HG03064 (cell line): ENCODE measurements at regions not wholly inside any gene's neighbourhood (a gene's known extent, or its start where the extent isn't known, plus 50 kb on each side); places are given as distances from the start of the nearest gene placed in this dataset.

Source experiments
- ATAC-seq: cut with Tn5 transposase; IDR thresholded peaks from one replicate; pipeline ENCODE4 v1.9.1; 2021; ENCODE audit warnings: low read depth; ENCODE audit not compliant: unreplicated experiment

DNA sequence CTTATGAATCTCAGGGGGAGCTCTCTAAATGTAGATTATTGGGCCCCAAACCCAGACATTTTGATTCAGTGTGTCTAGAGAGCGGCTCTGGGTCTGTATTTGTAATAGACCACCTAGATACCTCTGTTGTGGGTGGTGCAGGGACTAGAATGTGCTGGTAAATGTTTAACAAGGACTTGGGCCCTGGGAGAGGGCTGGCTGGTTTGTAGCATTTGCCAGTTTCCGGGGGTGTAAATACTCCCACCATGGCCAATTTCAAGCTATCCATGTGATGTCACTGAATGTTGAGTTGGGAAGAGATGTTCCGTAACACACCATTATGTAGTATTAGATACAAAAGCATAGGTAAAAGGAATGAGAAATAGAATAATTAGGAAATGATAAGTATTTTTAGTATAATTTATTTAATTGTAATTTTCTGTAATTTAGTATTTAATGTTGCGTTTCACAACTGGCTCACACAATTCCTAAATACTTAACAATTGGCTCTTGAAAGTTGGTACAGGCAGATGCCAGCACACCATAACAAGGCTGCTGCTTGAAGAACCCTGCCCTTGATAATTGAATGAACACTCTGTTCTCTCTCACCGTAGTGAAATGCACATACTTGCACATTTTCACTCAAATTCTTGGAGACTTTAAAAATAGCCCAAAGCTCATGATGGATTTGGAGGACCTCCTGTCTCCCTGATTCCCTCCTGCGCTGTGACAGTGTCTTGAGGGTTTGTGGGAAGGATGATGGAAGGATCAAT is 359.2 kb upstream of the PROK2 start:
- ATAC-seq: no peak

DNA sequence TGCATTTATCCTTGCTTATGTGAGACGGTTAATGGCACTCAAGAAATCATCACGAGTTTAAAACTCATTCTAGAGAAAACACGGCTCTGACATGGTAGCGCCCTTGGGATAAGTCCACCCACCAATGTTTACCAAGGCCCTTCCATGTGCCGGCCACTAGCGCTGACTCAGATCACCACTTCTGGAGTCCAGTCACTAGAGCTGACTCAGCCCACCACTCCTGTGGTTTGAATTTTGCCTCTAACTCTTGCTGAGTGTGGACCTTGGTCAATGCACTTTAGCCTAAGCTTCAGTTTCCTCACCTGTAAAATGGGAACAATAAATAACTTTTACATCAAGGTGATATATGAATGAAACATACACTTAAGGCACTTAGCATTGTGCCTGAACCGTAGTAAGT is 358.4 kb upstream of the PROK2 start:
- no peak for ATAC-seq

DNA sequence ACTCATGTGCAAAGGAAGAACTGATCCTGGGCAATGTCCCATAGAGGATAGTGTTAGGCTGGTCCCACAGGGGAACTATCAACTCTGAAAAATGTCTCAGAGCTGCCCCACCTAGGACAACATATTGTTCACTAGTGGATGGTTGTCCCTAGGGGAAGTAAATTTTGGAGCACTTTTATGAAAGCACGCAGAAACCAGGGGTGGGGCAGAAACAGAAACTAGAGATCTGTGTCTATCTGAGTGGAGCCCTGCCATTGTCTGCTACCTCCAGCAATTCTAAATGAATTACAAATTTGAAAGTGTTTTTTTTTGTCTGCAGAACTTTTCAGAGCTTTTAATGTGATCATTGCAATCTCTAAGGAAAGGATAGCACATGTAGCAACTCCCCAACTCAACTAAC is 357.1 kb upstream of the PROK2 start:
- ATAC-seq: no peak

DNA sequence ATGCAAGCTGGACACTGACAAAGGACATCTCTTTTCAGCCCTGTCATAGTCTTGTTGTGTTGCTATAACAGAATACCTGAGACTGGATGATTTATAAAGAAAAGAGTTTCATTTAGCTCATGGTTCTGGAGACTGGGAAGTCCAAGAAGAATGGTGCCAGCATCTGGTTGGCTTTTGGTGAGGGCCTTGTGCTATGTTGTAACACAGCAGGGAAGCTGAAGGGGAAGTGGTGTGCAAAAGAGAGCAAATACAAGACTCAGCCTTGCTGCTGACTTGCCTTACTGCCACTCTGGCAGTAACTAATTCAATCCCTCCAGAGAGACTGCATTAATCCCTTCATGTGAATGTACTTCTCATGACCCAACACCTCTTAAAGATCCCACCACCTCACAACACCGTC is 356.3 kb upstream of the PROK2 start:
- ATAC-seq: no peak

DNA sequence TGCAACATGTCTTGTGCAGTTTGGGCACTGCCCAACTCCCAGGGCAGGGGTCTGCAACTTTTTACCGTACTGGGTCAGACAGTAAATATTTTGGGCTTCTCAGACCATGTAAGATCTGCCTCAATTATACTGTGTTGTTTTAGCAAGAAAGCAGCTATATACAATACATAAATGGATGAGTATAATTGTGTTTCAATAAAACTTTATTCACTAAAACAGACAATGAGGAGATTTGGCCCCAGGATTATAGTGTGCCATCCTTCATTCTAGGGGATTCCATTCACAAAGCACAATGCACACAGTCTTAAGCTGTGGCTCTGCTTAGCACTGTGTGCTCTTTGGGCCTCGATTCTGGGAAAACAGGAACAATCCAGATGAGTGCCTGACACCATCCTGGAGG is 354.4 kb upstream of the PROK2 start:
- no peak for ATAC-seq

DNA sequence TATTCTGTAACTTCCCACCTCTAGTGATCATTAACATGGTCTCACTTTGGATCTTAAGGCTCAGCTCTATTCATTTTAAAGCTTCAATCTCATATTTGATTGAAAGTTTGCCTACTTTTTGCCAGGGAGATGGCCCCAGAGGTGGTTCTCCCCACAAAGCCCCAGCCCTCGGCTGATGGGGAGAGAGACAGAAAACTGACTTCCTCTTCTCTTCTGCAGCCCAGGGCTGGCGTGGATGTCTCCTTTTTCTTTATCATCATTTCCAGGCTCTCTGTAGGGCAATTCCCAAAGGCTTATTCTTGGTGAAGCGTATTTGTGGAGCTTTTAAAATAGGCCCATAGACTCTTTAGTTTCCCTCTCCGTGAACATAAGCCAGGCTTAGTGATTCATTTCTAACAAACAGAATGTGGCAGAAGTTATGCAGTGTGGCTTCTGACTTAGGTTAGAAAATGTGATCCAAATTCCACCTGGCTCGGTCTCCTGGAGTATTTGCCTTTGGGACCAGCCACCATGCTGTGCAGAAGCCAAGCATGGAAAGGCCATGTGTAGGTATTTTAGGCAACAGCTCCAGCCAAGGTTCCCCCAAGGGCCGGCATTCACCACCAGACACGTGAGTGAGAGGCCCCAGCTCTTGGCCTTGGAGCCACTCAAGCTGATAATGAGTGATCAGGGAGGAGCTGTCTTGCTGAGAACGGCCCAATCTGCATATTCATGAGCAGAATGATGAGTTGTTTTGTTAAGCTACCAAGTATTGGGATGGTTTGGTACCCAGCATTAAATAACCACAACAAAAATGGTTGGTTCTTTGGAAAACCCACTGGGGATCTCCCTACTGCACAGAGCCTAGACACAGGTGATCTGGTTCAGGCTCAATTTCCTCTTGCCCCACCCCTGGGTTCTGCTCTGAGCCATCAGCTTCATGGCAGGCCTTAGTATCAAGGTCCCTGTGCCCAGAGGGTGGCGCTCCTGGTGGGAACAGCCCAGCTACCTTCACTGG is 353.2 kb upstream of the PROK2 start:
- no peak for ATAC-seq

DNA sequence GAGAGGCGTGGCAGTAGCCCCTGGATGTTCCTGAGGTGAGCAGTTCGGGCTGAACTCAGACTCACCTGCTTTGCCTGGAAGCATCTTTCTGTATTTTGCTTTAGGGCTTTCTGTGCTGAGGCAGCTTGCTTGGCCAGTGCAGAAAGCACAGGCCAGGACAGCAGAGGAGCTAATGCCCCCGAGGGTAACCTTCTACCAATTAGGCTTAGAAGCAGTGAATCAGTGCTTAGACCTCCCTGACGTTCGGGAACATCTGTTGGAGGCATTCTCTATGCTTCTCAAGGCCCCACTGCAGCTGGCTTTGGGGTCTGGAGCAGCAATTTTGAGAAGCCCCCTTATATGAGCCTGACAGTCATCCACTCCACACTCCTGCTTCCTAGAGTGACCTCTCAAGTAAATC is 350.7 kb upstream of the PROK2 start:
- no peak for ATAC-seq

DNA sequence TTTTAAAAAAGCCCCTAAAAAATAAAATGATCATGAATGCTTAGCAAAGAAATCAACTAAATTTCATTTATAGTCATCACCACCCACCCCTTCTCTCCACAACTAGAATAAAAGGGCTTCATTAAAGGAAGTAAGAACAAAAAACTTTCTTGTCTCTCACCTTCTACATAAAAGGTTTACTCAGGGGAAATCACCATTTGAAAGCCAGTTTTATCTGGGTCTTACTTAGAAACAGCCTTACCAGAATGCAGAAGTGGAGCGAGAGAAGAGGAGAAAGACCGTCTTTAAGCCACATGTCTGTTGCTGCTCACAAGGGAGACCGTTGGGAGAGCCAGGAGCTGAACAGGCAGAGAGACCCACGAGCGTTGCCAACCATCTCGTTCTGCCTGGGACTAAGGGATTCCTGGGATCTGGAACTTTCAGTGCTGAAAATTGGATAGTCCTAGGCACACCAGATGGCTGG is 350.1 kb upstream of the PROK2 start:
- no peak for ATAC-seq

DNA sequence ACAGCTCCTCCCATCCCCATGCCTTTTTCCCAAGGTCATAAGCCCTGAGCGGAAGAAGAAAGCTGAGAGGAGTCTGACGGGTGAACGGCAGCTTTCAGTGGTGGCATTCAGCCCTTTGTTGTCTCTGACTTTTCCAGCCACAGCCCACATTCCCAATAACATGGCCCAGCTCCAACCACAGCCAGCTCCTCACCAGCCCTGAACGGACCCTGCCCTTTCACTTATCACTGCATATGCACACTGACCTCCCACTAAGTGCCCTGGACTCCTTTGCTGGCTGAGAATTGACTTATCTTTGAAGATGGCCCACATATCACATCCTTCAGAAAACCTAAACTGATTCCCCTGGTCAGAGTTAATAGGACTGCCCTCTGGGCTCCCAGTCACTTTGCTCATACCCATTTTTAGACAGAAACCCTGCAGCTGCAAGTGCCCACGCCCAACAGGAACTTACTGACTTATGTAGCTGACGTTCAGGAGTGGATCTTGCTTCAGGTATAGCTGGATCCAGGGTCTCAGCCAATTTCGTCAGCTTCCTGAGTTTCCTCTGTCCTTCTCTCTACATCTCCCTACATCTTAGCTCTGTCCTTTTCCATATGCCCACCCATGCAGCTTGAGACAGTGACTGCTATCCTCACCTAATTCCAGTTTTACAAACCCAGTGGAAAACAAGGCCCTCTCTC is 348.5 kb upstream of the PROK2 start:
- ATAC-seq: no peak

DNA sequence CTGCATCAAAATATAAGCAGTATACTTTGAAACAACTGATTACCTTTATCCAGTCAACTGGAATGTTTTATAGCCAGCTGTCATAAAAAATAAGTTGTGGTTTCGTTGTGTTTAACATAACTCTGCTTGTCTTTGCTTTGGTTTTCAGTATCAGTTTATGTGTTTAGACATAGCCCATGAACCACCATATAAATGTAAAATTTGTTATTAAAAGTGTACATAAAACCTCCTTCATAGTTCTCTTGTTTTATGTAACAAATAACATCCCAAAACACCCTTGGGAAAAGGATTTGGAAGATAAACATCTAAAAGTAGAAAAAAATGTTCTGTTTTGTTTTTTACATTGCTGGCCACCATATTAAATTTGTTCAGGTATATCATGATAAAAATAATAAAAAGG is 347.0 kb upstream of the PROK2 start:
- ATAC-seq: no peak

DNA sequence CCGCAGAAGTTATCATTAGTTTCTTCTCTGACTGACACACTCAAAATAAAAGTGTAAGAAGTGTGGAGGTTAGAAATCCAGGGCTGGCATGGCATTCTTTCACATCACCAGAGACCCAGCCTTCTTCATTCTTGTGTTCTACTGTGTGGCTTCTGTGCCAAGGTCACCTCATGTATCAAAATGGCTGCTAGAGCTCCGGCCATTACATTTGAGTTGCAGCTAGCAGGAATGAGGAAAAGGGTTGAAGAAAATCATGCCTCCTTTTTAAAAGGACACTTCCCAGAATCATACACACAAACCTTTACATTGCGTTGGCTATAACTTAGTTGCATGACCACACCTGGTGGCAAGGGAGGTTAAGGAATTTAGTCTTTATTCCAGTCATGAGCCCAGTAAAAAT is 345.6 kb upstream of the PROK2 start:
- ATAC-seq: no peak

DNA sequence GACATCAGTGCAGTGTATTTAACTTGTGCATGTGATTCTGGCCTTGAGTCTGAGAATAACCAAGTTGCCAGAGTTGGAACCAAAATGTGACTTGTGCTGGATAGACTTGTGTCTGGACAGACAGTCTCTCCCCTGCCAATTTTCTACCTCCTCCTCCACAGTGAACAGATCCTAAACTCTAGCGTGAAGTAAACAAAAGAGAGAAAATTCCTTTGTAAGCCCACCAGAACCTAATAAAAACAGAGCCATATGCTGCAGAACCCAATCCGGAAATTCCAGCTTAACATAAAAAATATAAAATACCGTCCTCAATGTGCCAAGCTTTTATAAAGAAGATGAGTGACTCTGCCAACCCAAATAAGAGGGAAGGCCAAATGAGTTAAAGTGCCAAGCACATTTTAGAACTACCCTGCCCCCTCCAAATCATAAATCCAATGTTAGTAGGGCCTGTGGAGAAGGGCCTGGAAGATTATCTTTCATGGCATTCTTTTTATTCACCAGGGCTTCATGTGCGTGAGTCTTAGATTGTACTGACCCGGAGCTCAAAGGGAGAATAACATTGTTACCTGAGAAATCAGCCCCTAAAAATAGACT is 344.6 kb upstream of the PROK2 start:
- no peak for ATAC-seq

DNA sequence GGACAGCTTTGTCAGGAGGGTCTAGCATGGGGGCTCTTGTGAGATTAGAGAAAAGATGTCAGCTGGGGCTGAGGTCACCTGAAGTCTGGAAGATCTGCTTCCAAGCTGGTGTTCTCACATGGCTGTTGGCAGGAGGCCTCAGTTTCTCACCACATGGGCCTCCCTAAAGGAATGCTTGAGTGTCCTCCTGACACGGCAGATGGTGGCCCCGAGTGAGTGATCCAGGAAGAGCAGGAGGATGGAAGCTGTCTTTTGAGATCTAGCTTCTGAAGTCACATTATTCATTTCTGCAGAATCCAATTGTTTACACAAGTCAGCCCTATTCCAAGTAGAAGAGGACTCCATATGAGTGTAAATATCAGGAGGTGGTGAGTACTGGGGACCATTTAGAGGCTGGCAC is 344.0 kb upstream of the PROK2 start:
- no peak for ATAC-seq

DNA sequence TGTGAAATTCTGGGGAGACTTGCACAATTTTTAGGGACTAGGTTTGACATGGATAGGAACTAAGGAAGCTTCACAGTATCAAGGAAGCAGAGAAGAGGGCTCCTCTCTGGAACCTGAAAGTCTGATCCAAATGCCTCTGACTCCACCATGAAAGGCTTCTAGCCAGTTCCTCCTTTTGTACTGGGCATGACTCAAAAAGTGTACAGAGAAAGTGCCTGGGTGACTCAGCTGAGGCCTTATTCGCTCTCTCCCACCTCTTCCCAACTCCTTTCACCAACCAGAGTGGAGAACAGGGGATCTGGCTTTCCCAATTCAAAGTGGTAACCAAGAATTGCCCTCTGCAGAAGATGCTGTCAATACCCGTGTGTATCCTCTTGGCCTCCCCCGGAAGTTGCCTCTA is 342.9 kb upstream of the PROK2 start:
- no peak for ATAC-seq

DNA sequence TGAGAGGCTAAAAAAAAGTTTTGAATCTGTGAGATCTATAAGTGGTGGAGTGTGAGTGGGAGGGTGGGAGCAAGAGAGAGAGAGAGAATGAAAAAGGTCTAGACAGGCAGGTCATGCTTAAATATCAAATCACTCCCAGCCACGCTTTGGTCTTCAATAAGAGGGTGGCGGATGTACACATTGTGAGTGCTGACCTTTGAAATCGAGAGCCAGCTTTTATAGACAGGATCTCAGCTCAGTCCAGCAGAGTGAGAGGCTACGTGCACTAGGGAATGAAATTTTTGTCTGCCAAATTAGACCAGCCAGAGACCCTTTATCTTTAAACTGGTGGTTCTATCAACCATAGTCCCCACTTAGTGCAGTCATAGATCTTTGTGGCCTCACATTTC is 342.3 kb upstream of the PROK2 start:
- no peak for ATAC-seq

DNA sequence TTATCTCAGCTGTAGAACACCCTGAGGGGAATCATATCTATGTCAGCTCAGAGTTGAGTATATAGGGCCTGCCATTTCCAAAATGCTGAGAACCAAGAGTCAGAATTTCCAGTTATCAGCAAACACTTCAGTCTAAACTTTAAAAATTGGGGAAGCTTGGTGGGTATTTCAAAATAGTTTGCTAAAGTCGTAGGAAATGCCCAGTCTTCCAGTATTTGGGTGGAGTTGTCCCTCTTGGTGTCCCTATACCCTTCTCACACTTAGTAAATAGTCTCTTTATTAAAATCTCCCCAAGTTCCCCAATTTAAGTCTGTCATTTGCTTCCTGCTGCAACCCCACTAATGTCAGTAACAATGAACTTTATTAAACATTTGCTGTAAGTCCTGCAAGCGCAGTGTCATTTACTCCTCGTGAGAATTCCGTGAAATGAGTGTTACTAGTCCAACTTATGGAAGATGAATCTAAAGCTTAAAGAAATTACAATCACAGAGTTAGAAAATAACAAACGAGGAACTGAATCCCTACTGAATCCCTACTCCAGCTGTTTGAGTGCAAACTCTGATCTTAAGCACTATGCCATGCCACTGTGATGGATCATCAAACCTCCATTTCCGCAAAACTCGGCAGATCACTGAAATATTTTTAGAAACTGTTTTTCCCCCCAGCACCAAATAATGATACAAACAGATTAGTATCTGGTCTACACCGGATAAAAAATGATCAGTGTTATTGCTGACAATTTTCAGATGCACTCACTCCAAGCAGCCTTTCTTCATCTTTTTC is 341.7 kb upstream of the PROK2 start:
- no peak for ATAC-seq

DNA sequence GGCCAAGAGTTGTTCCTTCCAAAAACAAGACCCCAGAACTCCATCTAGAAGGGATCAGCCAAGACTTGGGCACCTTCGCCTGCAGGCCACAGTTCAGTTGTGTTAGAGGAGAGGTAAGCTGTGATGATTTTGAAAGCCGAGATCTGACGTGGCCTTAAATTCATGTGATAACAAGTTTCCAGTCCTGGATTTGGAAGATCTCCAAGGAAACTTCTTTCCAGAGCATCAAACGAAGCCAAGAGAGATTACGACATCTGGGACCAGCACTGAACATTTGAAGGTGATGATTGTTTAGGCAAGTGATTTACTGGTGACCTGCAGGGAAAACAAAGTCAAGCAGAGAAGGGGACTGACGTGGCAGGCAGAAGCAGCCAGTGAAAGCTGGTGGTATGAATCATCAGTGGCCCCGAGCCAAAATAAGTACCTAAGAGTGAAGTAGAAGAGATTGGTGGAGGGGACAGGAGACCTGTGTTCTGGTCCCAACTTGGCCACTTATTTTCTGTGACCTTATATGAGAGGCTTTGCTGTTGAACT is 339.0 kb upstream of the PROK2 start:
- no peak for ATAC-seq

DNA sequence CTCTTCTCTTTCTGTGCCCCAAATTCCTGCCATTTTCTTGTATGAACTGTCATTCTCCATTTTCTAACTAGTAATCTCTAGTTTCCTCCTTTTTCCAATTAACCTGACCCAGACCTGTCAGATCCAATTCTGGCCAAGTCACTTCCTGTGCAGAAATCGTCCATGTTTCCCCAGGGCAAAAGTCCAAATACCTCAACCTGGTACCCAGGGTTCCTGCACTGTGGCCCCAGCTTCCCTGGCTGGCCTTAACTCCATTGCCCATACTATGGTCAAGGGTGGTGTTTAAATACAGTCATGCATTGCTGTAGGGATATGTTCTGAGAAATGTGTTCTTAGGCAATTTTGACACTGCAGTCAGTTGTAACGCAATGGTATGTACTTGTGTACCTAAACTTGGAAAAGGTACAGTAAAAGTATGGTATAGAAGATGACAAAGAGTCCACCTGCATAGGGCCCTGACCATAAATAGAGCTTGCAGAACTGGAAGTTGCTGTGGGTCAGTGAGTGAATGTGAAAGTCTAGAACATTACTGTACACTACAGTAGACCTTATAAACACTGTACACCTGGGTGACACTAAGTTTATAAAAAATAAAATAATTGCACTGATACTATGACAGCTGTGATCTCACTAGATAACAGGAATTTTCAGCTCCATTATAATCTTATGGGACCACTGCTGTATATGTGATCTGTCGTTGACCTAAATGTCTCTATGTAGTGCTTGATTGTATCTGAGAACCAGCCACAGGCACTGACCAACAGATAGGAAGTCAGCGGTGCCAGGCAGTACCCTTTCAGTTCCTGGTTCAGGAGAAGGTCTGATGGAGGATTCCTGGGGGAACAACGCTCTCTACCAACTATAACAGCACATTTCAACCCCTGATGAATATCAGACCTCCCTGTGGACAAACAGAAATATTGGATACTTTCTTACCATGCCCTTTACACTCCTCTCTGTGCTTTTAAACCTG is 336.1 kb upstream of the PROK2 start:
- ATAC-seq: peak; percentile 85

DNA sequence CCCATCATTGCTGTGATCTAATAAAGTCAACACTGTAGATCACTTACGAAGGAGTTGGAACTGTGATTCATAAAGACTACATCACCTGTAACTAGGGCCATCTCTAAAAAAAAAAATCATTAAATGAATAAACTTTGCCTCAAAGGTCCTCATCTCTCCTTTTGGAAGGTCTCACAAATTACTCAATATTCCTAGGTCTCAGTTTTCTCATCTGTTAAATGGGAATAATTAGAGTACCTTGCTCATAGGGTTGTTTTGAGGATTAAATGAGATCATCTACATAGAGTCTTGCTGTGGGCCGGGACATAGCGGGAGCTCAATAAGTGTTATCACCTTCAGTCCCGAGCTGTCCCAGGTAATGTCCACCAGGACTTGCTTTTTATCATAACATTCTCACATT is 335.1 kb upstream of the PROK2 start:
- no peak for ATAC-seq
